Activated CD4-positive, alpha-beta T cell treated with anti-CD3 and anti-CD28 coated beads, Interleukin-2, amount 50 U/mL, for 16 hours (primary cell): ENCODE measurements at regions not wholly inside any gene's neighbourhood (a gene's known extent, or its start where the extent isn't known, plus 50 kb on each side); places are given as distances from the start of the nearest gene placed in this dataset.

Source experiments
- DNase-seq: peaks from one replicate; pipeline ENCODE4 v3.0.0-alpha.2; 2020

DNA sequence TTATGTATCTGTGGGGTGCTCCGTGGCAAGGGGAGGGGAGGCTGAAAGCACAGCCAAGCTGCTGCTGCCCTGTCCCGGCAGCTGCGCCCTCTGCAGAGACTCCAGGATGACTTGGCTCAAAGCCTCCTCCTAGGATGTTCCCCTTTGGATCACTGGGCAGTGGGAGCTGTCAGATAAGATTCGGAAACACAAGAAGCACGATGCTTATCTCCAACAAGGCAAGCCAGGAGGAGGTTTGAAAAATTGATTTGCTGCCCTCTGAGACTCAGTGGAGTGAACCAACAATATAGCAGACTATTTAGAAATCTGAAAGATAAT, 776.4 kb downstream of the C6orf118 start:
- DNase-seq = no peak

- DNase-seq = no peak
Measured at GRCh38 chr6:164532198-164533044, 777.0 kb downstream of the C6orf118 start.

- no peak for DNase-seq
Measured at GRCh38 chr6:164531736-164532135, 777.7 kb downstream of the C6orf118 start.

- no peak for DNase-seq
Measured at GRCh38 chr6:164528539-164528938, 780.9 kb downstream of the C6orf118 start.

DNA sequence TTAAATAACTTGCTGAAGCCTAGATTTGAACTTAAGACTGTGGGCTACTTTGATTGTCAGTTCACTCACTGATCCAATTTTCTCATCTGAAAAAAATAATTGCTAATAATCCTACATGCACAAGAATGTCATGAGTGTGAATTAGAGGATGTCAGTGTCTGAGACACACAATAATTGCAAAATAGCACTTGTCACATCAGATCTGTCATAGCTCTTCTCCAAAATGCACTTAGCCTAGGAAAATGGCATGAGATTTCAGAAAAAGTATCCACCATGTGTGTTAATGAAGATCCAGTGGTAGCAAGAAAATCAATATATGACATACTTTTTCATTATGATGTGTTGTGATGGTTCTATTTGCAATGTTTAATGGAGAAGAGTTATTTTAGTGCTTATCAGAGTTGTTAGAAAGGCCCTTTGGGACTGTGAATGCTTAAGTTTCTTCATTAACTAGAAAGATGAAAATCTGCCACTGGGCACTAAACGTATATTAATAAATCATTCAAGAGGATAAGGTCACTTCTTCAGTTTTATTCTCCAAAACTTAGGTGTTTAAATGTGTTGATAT, 786.2 kb downstream of the C6orf118 start:
- no peak for DNase-seq

- DNase-seq = no peak
Measured at GRCh38 chr6:164520916-164521315, 788.5 kb downstream of the C6orf118 start.

DNA sequence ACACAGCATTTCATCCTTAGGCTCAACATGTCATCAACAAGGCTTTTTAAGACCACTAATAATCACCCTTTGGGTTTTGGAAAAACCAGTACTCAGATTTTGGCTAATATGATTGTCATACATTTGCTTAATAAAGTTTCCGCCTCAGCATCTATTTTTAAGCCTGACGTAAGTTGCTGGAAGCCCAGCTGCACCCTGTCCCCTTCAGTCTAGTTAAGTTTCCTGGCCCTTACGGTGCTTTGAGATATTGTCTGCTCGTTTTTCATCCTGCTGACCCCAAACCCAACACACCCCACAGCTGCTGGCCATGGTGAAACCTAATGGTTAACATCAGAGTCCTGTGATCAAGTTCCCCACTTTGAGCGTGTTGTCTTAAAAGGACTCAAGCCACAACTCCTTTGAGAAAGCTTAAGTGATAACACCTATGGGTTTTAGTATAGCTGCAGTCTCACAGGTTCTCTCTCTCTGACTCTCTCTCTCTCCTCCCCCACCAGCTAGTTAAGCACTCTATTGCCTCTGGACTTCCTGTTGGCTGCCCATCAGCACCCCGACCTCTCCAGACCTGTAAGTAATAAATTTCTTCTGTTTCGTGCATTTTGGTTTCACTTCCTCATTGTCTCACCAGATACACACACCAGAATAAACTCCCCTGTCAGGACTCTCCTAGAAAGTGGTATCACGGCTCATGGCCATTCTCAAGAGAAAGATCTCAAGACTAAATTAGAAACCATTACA, 802.0 kb downstream of the C6orf118 start:
- no peak for DNase-seq

- DNase-seq = no peak
Measured at GRCh38 chr6:164505425-164505824, 804.0 kb downstream of the C6orf118 start.

- DNase-seq = no peak
Measured at GRCh38 chr6:164502833-164503232, 806.6 kb downstream of the C6orf118 start.

DNA sequence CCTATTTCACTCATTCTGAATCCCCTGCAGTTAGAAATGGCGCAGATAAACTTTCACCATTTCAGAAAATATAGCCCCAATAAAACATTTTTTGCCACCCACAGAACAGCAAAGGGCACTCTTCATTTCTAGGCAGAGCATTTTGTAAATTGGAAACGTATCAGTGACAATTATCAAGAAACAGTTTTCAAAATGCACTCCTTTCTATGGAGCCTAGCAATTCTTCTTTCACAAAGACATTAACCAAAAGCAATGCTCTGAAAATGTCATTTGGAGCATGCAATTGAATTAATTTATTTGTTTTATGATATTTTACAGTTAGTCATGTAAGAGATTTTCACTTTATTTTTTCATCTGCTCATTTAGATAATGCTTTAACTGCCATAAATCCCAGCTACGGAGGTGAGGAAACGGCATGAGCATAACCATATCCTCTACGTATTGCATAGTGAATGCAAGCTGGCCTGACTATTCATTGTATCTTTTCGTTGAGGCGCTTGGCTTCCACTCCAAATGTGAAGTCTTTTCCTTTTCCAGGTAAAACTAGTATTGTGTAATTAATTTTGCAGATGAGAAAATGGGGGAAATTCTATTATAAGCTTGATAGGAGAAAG, 813.4 kb downstream of the C6orf118 start:
- DNase-seq = no peak

- DNase-seq = no peak
Measured at GRCh38 chr6:164478426-164478825, 831.0 kb downstream of the C6orf118 start.

GRCh38 chr6:164477790-164478189, 831.6 kb downstream of the C6orf118 start:
- DNase-seq = no peak

GRCh38 chr6:164477101-164477500, 832.3 kb downstream of the C6orf118 start:
- no peak for DNase-seq

GRCh38 chr6:164469276-164469949, 840.0 kb downstream of the C6orf118 start:
- no peak for DNase-seq

GRCh38 chr6:164455835-164456234, 853.6 kb downstream of the C6orf118 start:
- DNase-seq = no peak

- no peak for DNase-seq
Measured at GRCh38 chr6:164453835-164454234, 855.6 kb downstream of the C6orf118 start.

- DNase-seq = no peak
Measured at GRCh38 chr6:164442572-164442971, 866.8 kb downstream of the C6orf118 start.

GRCh38 chr6:164439331-164439730, 870.1 kb downstream of the C6orf118 start:
- DNase-seq = no peak

GRCh38 chr6:164436976-164437375, 872.4 kb downstream of the C6orf118 start:
- DNase-seq = no peak

GRCh38 chr6:164427728-164428402, 881.5 kb downstream of the C6orf118 start:
- DNase-seq = no peak

GRCh38 chr6:164424489-164424888, 884.9 kb downstream of the C6orf118 start:
- DNase-seq = no peak

DNA sequence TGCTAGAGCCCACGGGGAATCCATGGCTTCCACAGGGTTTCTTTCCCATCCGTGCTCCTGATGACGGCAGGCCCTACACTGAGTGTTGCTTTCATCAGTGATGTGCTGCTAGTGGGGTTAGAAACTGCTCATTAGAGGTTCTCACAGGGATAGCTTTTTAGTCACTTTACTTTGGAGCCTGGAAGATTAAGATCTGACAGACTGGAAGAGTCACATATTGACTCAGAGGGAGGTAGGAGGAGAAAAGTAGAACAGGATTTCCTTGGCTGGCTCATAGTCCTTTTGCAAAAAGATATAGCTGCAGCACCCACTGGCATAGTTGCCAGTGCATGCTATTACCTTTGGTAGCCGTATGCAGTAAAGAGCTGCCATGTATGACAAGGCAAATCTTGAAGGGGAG, 890.3 kb downstream of the C6orf118 start:
- no peak for DNase-seq

GRCh38 chr6:164418262-164418588, 891.2 kb downstream of the C6orf118 start:
- no peak for DNase-seq
